Hepatocyte (in vitro differentiated cells): ENCODE measurements at regions not wholly inside any gene's neighbourhood (a gene's known extent, or its start where the extent isn't known, plus 50 kb on each side); places are given as distances from the start of the nearest gene placed in this dataset.

Source experiments
- EZH2 ChIP-seq: fragments of 200-600 bp; sonication (generic); IDR thresholded peaks from 2 replicates; pipeline ENCODE4 v1.6.1; 2016; ENCODE audit warnings: antibody characterized with exemption, mild to moderate bottlenecking, borderline replicate concordance
- EZH2phosphoT487 ChIP-seq: fragments of 200-600 bp; sonication (generic); IDR thresholded peaks from one replicate; pipeline ENCODE4 v1.6.1; 2018; ENCODE audit warnings: antibody characterized with exemption, mild to moderate bottlenecking, low read depth, moderate library complexity; ENCODE audit not compliant: unreplicated experiment, severe bottlenecking
- TF ChIP-seq, protein P1 (sequence below): fragments of 200-600 bp; sonication (generic); IDR thresholded peaks from 2 replicates; pipeline ENCODE4 v1.5.1; 2016; ENCODE audit warnings: antibody characterized with exemption, mild to moderate bottlenecking; ENCODE audit not compliant: poor library complexity

DNA sequence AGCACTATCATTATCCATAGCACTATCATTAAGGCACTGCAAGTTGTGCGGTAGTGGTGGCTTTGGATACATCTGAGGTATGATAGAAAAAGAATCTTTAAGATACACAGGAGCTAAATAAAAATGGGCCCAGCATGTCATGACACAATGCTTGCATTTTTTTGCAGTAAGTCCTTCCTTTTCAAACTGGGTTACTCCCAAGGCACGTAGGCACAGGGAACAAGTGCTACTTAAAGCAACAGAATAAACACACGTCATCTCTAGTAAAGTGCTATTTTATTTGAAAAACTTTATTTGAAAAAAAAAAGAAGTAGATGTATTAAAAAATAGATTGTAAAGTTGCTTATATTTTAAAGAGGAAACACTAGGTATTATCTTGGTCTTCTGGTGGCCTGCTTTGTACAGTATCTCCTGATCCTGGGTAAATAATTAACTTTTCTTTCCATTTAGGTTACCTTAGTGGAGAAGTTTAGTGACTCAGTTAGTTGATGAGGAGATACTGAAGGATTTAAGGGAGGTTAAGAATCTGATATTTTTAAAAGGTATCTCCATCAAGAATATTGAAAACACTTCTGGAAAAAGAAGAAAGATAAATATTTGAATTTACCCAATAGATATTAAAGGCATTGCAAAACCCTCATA is 129.6 kb downstream of the EDN1 start:
- TF ChIP-seq EZH2 (no peak), EZH2phosphoT487 (no peak)
- TF ChIP-seq, protein P1, sequence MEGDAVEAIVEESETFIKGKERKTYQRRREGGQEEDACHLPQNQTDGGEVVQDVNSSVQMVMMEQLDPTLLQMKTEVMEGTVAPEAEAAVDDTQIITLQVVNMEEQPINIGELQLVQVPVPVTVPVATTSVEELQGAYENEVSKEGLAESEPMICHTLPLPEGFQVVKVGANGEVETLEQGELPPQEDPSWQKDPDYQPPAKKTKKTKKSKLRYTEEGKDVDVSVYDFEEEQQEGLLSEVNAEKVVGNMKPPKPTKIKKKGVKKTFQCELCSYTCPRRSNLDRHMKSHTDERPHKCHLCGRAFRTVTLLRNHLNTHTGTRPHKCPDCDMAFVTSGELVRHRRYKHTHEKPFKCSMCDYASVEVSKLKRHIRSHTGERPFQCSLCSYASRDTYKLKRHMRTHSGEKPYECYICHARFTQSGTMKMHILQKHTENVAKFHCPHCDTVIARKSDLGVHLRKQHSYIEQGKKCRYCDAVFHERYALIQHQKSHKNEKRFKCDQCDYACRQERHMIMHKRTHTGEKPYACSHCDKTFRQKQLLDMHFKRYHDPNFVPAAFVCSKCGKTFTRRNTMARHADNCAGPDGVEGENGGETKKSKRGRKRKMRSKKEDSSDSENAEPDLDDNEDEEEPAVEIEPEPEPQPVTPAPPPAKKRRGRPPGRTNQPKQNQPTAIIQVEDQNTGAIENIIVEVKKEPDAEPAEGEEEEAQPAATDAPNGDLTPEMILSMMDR = no peak
